ENCODE measurements at regions not wholly inside any gene's neighbourhood (a gene's known extent, or its start where the extent isn't known, plus 50 kb on each side); places are given as distances from the start of the nearest gene placed in this dataset.

DNA sequence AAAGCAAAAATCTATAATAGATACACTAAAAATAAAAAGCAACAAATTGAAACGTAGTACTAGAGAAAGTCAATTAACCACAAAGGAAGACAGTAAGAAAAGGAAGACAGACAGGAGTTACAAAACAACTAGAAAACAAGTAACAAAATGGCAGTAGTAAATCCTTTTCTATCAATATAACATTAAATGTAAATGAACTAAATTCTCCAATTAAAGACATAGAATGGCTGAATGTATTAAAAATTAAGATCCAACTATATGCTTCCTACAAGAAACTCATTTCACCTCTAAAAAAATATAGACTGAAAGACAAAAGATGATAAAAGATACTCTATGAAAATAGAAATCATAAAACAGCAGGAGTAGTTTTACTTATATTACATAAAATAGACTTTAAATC is 79.1 kb downstream of the CTH start:
- no peak for DNase-seq (ENCODE audit: low read depth)
- TF ChIP-seq CTCF (IDR thresholded peaks at IDR 0.05; ENCODE audit: control insufficient read depth, extremely low read depth, insufficient read depth), result no peak
- no peak overlapping the region for H3K4me3 ChIP-seq (ENCODE audit: low read depth, low read length)

DNA sequence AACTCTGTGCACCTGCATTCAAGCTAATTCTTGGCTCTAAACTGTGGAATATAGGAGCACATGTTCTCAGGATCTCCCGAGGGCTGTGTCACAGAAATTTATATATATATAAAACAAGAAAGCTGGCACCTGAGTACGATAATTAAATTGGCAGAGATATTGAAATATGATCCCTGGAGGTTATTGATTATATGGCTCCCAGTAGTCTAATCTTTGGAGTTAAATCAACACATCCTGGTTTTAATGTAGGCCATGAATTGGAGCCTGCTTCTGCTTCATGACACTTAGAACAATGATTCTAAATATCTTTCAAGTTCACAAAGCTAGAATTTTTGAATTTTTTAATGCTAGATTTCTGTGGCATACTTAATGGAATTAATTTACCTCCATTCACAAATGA is 84.3 kb downstream of the CTH start:
- DNase-seq (ENCODE audit: low read depth), result no peak
- TF ChIP-seq CTCF (IDR thresholded peaks at IDR 0.05; ENCODE audit: control insufficient read depth, extremely low read depth, insufficient read depth), result no peak
- H3K4me3 ChIP-seq (ENCODE audit: low read depth, low read length), result no peak overlapping the region

GRCh38 chr1:70496181-70496580 is 85.1 kb downstream of the CTH start:
- no peak for TF ChIP-seq CTCF (IDR thresholded peaks at IDR 0.05; ENCODE audit: control insufficient read depth, extremely low read depth, insufficient read depth)
- H3K4me3 ChIP-seq (ENCODE audit: low read depth, low read length), result no peak overlapping the region
- no peak for DNase-seq (ENCODE audit: low read depth)

- no peak overlapping the region for H3K4me3 ChIP-seq (ENCODE audit: low read depth, low read length)
- DNase-seq (ENCODE audit: low read depth), result no peak
- TF ChIP-seq CTCF (IDR thresholded peaks at IDR 0.05; ENCODE audit: control insufficient read depth, extremely low read depth, insufficient read depth), result no peak
Measured at GRCh38 chr1:70497152-70497551, 86.1 kb downstream of the CTH start.

DNA sequence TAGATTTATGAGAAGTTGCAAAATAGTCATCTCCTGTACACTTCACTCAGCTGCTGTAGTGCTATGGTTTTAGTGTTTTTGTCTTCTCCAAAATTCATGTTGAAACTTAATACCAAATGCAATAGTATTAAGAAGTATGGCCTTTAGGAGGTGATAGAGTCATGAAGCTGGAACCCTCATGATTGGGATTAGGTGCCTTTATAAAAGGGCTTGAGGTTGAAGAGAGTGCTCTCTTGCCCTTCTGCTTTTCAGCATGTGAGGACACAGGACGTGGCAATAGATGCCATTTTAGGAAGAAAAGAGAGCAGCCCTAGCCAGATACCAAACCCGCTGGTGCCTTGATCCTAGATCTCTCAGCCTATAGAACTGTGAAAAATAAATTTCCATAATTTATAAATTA is 87.6 kb downstream of the CTH start:
- DNase-seq (ENCODE audit: low read depth), result no peak
- H3K4me3 ChIP-seq (ENCODE audit: low read depth, low read length), result no peak overlapping the region
- TF ChIP-seq CTCF (IDR thresholded peaks at IDR 0.05; ENCODE audit: control insufficient read depth, extremely low read depth, insufficient read depth), result no peak

- peak; percentile 18 for DNase-seq (ENCODE audit: low read depth)
- no peak for TF ChIP-seq CTCF (IDR thresholded peaks at IDR 0.05; ENCODE audit: control insufficient read depth, extremely low read depth, insufficient read depth)
- H3K4me3 ChIP-seq (ENCODE audit: low read depth, low read length), result no peak overlapping the region
Measured at GRCh38 chr1:70499695-70500094, 88.6 kb downstream of the CTH start.

DNA sequence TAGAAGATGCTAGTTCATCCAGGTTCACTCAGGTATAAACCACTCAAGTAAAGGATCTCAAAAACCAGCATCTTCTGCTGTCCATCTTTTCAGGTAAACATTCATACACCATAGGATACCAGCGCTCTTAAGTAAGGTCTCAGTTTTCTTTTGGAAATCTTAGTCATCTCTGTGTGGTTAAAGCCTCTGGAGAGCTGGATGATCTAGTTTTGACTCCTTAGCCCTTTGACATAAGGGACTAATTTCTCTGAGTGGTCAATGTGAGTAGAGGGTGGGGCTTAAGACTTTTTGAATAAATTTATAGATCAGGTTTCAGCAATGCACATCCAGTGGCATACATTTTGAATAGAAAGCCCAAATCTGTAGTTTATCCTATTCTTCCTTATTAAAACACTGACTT is 92.3 kb downstream of the CTH start:
- no peak for TF ChIP-seq CTCF (IDR thresholded peaks at IDR 0.05; ENCODE audit: control insufficient read depth, extremely low read depth, insufficient read depth)

More for the DNA sequence above, 92.3 kb downstream of the CTH start:
- no peak overlapping the region for H3K4me3 ChIP-seq (ENCODE audit: low read depth, low read length)
- no peak for DNase-seq (ENCODE audit: low read depth)
